T-helper 1 cell (primary cell): ENCODE measurements at regions not wholly inside any gene's neighbourhood (a gene's known extent, or its start where the extent isn't known, plus 50 kb on each side); places are given as distances from the start of the nearest gene placed in this dataset.
"Not testable (repeated sequence)": the region's sequence is repeated elsewhere in the genome, so short reads cannot be mapped to it uniquely, and the experiment has no call there.

Experiments used
- DNase-seq, 5 donors: peaks; one replicate each; pipeline ENCODE4 v3.0.0-alpha.2; 2012 to 2020

GRCh38 chr9:7739595-7739994 is 60.0 kb downstream of the DMAC1 start:
- DNase-seq = no peak

DNA sequence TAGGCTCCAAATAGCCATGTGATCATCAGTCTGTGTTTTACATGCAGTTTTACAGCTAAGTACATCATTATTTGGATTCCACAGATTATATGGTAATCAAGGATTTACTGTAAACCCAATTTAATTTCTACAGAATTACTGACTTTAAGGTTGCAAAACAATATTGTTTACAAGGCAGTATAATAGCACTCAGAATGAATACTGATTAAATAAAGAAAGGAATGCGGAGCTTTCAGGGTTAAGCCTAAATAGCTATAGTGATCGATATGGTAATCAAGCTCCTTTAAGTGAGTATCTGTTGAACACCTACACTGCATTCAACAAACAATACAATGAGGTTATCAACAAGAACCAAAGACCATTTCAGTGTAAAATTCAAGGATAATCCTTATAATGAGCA is 64.3 kb downstream of the DMAC1 start:
- DNase-seq = no peak

- DNase-seq = no peak
Measured at GRCh38 chr9:7730164-7730445, 69.5 kb downstream of the DMAC1 start.

- DNase-seq = no peak
Measured at GRCh38 chr9:7729371-7730163, 70.0 kb downstream of the DMAC1 start.

DNA sequence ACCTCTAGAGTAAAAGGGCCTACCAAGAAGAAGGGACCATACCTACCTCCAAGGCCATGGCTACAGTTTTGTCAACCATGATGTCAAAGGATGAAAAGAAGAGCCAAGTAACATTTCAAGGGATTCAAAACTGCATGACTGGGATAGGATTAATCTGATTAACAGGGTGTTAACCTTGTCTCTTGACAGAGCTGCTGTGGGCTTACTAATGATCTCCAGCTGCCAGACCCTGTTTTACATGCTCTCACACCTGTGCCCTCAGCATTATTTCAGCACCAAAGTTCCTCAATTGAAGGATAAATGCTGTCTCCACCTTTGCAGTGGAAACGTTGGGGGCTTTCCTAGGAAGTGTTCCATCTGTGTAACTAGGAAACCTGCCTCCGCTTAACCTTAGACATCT is 78.3 kb downstream of the DMAC1 start:
- no peak for DNase-seq

DNA sequence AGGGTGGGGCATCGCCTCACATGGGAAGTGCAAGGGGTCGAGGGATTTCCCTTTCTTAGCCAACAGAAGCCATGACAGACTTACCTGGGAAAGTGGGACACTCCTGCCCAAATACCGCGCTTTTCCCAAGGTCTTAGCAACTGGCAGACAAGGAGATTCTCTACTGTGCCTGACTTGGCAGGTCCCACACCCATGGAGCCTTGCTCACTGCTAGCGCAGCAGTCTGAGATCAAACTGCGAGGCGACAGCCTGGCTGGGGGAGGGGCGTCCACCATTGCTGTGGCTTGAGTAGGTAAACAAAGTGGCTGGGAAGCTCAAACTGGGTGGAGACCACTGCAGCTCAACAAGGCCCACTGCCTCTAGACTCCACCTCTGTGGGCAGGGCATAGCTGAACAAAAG is 86.5 kb downstream of the DMAC1 start:
- not testable (repeated sequence) for DNase-seq

- no peak for DNase-seq
Measured at GRCh38 chr9:7710686-7711085, 88.9 kb downstream of the DMAC1 start.

- no peak for DNase-seq
Measured at GRCh38 chr9:7707934-7708333, 91.6 kb downstream of the DMAC1 start.

DNA sequence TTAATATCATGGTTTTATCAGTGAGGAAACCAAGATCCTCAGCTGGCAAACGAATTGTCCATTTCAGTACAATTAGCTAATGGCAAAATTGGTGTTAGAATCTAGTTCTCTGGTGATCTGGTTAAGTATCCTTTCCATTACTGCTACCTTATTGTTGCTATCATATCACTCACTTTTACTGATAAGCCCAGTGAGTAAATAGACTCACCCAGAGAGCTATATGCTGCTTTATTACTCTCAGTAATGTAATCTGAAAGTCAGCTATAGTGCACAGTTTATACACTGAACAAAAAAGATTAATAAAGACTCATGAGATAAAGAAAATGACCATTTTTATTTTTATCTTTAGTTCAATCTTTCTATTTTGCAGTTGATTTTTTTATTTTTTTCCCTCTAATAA is 95.0 kb downstream of the DMAC1 start:
- no peak for DNase-seq

GRCh38 chr9:7691909-7692308 is 107.7 kb downstream of the DMAC1 start:
- no peak for DNase-seq

- DNase-seq = no peak
Measured at GRCh38 chr9:7690014-7690413, 109.6 kb downstream of the DMAC1 start.

DNA sequence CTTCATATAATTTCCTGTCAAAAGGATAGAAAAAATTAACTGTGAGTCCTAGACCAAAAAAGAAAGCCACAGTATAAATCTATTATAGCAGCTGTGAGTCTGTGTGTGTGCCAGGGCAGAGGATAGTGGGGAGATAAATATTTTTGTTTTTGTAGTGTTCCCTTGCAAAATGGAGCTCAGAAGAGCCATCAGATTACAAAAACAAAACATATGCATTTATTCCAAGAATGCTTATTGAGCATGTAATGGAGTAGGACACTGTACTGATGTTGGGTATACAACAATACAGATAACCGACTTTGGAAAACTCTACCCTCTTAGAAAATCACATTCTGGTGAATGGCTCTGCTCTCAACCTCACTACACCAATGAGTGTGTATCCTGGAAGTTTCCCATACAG is 111.0 kb downstream of the DMAC1 start:
- DNase-seq = no peak

DNA sequence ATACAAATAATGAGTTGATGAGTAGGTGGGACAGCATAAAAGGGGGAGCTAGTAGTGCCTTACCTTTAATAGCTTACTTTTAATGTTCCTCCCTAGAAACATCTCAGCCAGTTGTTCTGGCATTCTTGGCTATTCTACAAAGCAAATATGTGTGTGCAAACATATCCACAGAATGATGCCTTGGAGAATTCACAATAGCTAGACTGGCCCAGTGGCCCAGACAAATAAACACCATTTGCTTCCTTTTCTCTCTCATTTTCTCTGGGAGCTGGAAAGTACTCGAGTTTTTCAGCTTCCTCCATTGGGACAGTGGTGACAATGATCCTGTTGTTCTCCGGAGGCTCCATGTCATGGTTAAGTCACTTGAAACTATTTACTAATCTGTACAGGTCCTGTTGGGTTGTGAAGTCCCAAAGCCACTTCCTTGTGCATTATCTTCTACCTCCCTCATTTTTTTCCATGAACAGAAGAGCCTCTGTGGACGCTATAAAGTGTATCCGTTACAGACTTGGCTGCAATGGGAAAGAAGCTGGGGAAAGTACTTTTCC is 122.9 kb downstream of the DMAC1 start:
- no peak for DNase-seq

- DNase-seq = no peak
Measured at GRCh38 chr9:7671847-7672246, 127.7 kb downstream of the DMAC1 start.

DNA sequence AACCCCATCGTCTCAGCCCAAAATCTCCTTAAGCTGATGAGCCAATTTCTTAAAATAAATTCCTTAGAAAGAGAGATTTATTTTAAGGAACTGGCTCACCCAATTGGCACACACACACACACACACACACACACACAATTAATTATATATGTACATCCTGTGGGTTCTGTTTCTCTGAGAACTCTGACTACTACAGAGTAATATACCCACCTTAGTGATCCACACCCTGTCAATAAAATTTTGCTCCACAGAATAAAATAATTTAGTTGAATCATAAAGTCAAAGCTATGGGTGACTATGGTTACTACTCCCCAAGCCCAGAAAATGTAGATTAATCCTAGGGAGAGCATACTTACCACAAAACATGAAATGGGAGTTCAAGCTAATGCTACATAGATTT is 131.0 kb downstream of the DMAC1 start:
- DNase-seq = no peak

- DNase-seq = no peak
Measured at GRCh38 chr9:7665874-7666273, 133.7 kb downstream of the DMAC1 start.

DNA sequence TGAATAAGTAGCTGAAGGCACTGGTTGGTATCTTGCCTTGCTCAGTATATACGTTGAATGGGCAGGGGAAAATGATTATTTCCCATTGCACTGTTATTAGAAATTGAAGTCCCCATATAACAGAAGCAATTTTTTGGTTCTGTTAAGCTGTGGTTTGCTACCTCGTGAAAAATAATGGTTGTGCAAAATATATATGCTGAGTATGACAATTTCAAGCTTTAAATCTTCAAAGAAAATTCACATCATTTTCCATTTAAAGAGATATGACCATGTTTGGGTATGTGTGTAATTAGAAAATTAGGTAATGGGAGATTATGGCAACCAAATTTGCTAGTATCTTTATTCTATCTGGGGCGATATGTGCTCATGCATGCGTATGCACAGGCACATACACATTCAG is 139.8 kb downstream of the DMAC1 start:
- DNase-seq = no peak

- no peak for DNase-seq
Measured at GRCh38 chr9:7656636-7657035, 142.9 kb downstream of the DMAC1 start.

DNA sequence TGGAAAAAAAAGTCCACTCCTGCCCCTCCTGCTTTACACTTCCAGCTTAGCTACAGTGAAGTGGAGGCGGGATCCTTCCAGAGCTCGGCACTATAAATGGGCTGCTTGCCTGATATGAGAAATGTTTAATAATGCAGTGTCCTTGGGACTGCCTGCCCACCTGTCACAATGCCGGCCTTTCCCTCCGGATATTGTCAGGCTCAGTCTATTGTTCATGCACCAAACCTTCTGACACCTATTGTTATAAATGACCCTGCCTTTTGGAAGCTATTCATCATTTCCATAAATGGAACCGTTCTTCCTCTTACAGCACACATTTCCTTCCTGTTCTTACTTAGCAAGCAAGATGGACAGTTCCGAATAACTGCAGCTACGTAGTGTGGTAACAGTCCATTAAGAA is 146.3 kb downstream of the DMAC1 start:
- no peak for DNase-seq

DNA sequence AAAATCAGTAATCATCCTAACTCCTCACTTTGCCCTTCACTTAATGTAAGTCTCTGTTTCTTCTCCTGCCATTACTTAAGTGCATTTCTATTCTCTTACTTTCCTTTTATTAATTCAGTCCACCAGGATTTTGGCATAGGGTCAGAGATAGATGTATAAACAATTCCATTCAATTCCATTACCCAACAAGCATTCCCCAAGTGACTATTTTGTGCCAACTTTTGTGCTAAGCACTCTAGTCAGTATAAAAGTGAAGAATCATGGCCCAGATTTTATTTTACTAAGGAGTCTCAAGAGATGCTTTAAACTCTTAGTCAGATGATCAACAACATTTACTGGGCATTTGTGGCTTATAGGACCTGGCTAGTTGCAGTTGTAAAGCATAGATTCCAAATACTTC is 159.3 kb downstream of the DMAC1 start:
- DNase-seq = no peak

DNA sequence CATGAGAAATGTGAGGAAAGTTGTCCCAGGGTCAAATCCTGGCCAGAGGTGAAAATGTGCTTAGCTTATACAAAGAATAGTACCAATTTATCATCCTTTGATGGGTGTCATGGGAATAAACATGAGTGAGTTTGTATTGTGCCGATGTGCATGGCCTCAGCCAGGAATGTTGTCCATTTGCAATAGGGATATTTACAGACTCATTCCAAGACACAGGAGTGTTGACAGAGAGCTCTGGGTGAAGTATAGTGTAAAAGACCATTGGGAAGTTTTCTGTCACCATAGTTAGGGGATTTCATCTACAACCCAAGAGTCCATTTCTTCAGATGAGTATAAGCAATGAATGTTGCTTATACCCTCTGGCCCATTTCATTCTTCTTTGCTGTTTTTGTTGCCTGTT is 160.1 kb downstream of the DMAC1 start:
- no peak for DNase-seq

DNA sequence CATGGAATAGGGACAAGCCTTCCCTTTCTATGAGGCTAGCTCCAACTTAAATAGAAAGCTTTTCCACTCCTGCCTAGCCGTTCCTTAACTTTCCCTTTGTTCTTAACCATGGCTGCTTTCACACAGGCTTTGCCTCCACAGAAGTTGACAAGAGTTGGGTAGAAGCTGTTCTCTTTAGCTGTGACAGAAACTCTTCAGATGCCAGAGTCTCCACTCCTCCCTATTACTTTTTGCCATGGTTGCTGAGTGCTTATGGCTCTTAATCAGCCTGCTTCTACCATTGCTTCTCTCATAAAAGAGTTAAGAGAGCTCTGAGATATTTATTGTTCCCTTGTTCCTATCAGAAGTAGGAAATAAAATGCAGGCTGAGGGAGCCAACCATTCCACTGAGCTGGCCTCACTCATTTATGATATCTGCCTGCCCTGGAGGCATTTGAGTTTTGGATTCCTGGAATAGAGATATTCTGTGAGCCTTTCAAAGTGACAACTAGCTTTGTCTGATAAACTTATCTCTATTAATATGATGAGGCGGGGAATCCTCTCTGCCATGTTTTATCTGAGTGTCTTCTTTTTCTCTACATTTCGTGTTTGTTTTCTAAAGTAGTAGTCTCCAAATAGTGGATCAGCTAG is 162.6 kb downstream of the DMAC1 start:
- no peak for DNase-seq

GRCh38 chr9:7636309-7636708 is 163.3 kb downstream of the DMAC1 start:
- DNase-seq = no peak

DNA sequence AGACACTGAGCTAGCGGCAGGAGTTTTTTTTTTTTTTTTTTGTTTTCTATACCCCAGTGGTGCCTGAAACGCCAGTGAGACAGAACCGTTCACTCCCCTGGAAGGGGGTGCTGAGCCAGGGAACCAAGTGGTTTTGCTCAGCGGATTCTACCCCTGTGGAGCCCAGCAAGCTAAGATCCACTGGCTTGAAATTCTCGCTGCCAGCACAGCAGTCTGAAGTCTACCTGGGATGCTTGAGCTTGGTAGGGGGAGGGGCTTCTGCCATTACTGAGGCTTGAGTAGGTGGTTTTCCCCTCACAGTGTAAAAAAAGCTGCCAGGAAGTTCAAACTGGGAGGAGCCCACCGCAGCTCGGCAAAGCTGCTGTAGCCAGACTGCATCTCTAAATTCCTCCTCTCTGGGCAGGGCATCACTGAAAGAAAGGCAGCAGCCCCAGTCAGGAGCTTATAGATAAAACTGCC is 173.0 kb downstream of the DMAC1 start:
- DNase-seq = peak in 4 of 5 donors; percentile 21 to 77 (median 29)

GRCh38 chr9:7622481-7622880 is 177.1 kb downstream of the DMAC1 start:
- no peak for DNase-seq
